K562 (cell line): ENCODE measurements at regions not wholly inside any gene's neighbourhood (a gene's known extent, or its start where the extent isn't known, plus 50 kb on each side); places are given as distances from the start of the nearest gene placed in this dataset.

ENCODE experiments used
- FOXJ2 ChIP-seq: fragments of 200-800 bp; sonication (Bioruptor generic); IDR thresholded peaks from 2 replicates; pipeline ENCODE4 v1.6.1; 2016; ENCODE audit warnings: missing genetic modification characterization, missing compliant biosample characterization
- KDM5B ChIP-seq: fragments of 200-600 bp; sonication (generic); IDR thresholded peaks from 2 replicates; pipeline ENCODE4 v1.6.1; 2012; ENCODE audit warnings: low read depth, mild to moderate bottlenecking, moderate library complexity, low read length, control low read depth, inconsistent platforms; ENCODE audit not compliant: insufficient replicate concordance
- MECOM ChIP-seq: fragments of 250-450 bp; sonication (Bioruptor Pico); IDR thresholded peaks from 2 replicates; pipeline ENCODE4 v1.8.0; 2022; ENCODE audit warnings: inconsistent platforms
- NEUROD1 ChIP-seq: fragments of 150-350 bp; IDR thresholded peaks from 2 replicates; pipeline ENCODE4 v1.6.1; 2014; ENCODE audit warnings: borderline replicate concordance, low read length, low read depth; ENCODE audit not compliant: partially characterized antibody
- PYGO2 ChIP-seq: fragments of 450-650 bp; IDR thresholded peaks from 2 replicates; pipeline ENCODE4 v1.6.1; 2016; ENCODE audit warnings: mild to moderate bottlenecking, missing genetic modification characterization, moderate library complexity, missing compliant biosample characterization
- TCF3 ChIP-seq: sonication (generic); formaldehyde crosslinking; IDR thresholded peaks from 2 replicates; pipeline ENCODE4 v1.4.0; 2020; ENCODE audit warnings: mild to moderate bottlenecking, missing genetic modification reagents
- THRAP3 ChIP-seq: fragments of 450-650 bp; IDR thresholded peaks from 2 replicates; pipeline ENCODE4 v1.6.1; 2016; ENCODE audit warnings: mild to moderate bottlenecking, inconsistent platforms, borderline replicate concordance
- ZFP36 ChIP-seq: fragments of 150-350 bp; IDR thresholded peaks from 2 replicates; pipeline ENCODE4 v1.6.1; 2018; ENCODE audit warnings: low read length, low read depth; ENCODE audit not compliant: partially characterized antibody
- ZNF146 ChIP-seq: IDR thresholded peaks from one replicate; pipeline ENCODE4 v1.6.1; 2018; ENCODE audit warnings: missing compliant biosample characterization; ENCODE audit not compliant: unreplicated experiment
- ZNF224 ChIP-seq: sonication (generic); formaldehyde crosslinking; IDR thresholded peaks from 2 replicates; pipeline ENCODE4 v1.8.0; 2022; ENCODE audit warnings: mild to moderate bottlenecking, missing genetic modification reagents
- ZNF316 ChIP-seq: fragments of 450-650 bp; IDR thresholded peaks from 2 replicates; pipeline ENCODE4 v1.6.1; 2016
- ZNF347 ChIP-seq: fragments of 450-650 bp; formaldehyde crosslinking; IDR thresholded peaks from 2 replicates; pipeline ENCODE4 v1.4.0; 2020; ENCODE audit warnings: low read depth, mild to moderate bottlenecking, moderate library complexity
- ZNF57 ChIP-seq: fragments of 450-650 bp; formaldehyde crosslinking; IDR thresholded peaks from 2 replicates; pipeline ENCODE4 v1.4.0; 2020; ENCODE audit warnings: mild to moderate bottlenecking, moderate library complexity
- ZNF639 ChIP-seq, 2 experiments: fragments of 200-800 bp in 1 of 2; sonication (Bioruptor generic) in 1 of 2; sonication (generic) in 1 of 2; formaldehyde crosslinking in 1 of 2; IDR thresholded peaks in 1 of 2; conservative IDR thresholded peaks in 1 of 2; 2 replicates each; pipeline versions ENCODE4 v1.5.0 to v1.6.1; 2016 to 2020; ENCODE audit warnings: missing compliant biosample characterization in 1 of 2, missing genetic modification characterization in 1 of 2, missing genetic modification reagents in 1 of 2
- TF ChIP-seq, protein P1 (sequence below), 2 experiments: fragments of 450-650 bp; formaldehyde crosslinking in 1 of 2; IDR thresholded peaks; 2 replicates each; pipeline versions ENCODE4 v1.4.0 to v1.6.1; 2014 to 2020; ENCODE audit warnings: mild to moderate bottlenecking in 2 of 2, borderline replicate concordance in 1 of 2, low read depth in 1 of 2
- TF ChIP-seq, protein P2 (sequence below): fragments of 450-650 bp; formaldehyde crosslinking; IDR thresholded peaks from 2 replicates; pipeline ENCODE4 v1.4.0; 2020; ENCODE audit warnings: mild to moderate bottlenecking

DNA sequence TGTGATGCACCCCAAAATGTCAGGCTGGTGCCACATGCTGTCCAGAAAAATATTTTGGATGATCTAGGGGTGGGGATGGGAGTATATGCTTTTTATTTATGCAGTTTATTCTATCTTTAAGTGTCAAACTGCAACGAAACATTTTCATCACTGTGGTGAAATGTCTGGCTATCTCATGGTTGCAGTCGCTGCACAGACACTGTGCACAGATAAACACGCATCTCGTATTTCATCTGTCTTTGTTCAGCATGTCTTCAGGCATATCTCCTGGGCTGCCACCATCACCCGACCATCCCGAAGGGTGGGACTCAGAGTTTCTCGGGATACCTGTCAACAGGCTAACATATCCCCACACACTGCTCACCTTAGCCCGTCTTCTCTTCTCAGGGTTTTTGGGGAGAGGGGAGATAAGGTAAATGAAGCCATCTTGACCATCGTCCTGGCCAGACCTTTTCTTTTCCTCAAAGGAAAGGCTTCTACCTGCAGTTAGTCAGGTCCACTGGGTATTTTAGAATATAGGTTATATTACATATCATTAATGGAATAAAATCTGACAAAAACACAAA, 80.7 kb upstream of the NABP1 start (continued):
- TF ChIP-seq, protein P1, sequence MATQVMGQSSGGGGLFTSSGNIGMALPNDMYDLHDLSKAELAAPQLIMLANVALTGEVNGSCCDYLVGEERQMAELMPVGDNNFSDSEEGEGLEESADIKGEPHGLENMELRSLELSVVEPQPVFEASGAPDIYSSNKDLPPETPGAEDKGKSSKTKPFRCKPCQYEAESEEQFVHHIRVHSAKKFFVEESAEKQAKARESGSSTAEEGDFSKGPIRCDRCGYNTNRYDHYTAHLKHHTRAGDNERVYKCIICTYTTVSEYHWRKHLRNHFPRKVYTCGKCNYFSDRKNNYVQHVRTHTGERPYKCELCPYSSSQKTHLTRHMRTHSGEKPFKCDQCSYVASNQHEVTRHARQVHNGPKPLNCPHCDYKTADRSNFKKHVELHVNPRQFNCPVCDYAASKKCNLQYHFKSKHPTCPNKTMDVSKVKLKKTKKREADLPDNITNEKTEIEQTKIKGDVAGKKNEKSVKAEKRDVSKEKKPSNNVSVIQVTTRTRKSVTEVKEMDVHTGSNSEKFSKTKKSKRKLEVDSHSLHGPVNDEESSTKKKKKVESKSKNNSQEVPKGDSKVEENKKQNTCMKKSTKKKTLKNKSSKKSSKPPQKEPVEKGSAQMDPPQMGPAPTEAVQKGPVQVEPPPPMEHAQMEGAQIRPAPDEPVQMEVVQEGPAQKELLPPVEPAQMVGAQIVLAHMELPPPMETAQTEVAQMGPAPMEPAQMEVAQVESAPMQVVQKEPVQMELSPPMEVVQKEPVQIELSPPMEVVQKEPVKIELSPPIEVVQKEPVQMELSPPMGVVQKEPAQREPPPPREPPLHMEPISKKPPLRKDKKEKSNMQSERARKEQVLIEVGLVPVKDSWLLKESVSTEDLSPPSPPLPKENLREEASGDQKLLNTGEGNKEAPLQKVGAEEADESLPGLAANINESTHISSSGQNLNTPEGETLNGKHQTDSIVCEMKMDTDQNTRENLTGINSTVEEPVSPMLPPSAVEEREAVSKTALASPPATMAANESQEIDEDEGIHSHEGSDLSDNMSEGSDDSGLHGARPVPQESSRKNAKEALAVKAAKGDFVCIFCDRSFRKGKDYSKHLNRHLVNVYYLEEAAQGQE (IDR thresholded peaks at IDR 0.05; ENCODE audit: borderline replicate concordance) = peak; percentile 21; the same call in 1 of the 2 replicates
- TF ChIP-seq, protein P1 (CRISPR knock-in tag; IDR thresholded peaks at IDR 0.05; ENCODE audit: low read depth) = no peak
- TF ChIP-seq PYGO2 (tag) (no peak), KDM5B (no peak), NEUROD1 (peak; percentile 87), THRAP3 (no peak), TCF3 (CRISPR knock-in tag) (peak; percentile 99), ZFP36 (no peak), ZNF347 (no peak), ZNF57 (CRISPR knock-in tag) (no peak), ZNF316 (no peak), FOXJ2 (peak; percentile 85; the same call in 1 of the 2 replicates), ZNF224 (no peak), MECOM (CRISPR knock-in tag) (peak; percentile 79), ZNF146 (CRISPR knock-in tag) (no peak), ZNF639 (CRISPR knock-in tag; conservative IDR thresholded peaks at IDR 0.05 in 1 of 2, IDR thresholded peaks at IDR 0.05 in 1 of 2) (peak in 1 of 2 experiments; percentile 75; a peak in 2 of 4 replicates)
- TF ChIP-seq, protein P2, sequence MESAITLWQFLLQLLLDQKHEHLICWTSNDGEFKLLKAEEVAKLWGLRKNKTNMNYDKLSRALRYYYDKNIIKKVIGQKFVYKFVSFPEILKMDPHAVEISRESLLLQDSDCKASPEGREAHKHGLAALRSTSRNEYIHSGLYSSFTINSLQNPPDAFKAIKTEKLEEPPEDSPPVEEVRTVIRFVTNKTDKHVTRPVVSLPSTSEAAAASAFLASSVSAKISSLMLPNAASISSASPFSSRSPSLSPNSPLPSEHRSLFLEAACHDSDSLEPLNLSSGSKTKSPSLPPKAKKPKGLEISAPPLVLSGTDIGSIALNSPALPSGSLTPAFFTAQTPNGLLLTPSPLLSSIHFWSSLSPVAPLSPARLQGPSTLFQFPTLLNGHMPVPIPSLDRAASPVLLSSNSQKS (CRISPR knock-in tag) = no peak
